HEK293 (cell line): ENCODE measurements at regions not wholly inside any gene's neighbourhood (a gene's known extent, or its start where the extent isn't known, plus 50 kb on each side); places are given as distances from the start of the nearest gene placed in this dataset.

Experiments
- CTCF ChIA-PET: fragments of 350-600 bp; formaldehyde crosslinking; extraction: SDS; loops from one replicate; lab custom pipeline; 2021; ENCODE audit warnings: antibody characterized with exemption; lab: Yijun Ruan, JAX
- POLR2A ChIA-PET: fragments of 300-600 bp; formaldehyde crosslinking; extraction: SDS; loops from one replicate; lab custom pipeline; 2020; ENCODE audit warnings: antibody characterized with exemption, inconsistent platforms; lab: Yijun Ruan, JAX
- H3K27ac ChIP-seq: fragments of 200-500 bp; sonication (Bioruptor generic); 2 replicates; pipeline ENCODE4 v1.5.1; 2014; ENCODE audit warnings: low read depth, low read length, control low read depth, inconsistent platforms; ENCODE audit errors: extremely low read depth
- H3K36me3 ChIP-seq, 2 experiments: fragments of 200-500 bp in 1 of 2; sonication (Bioruptor generic) in 1 of 2; 1 replicate in 1 of 2; 2 replicates in 1 of 2; pipeline ENCODE4 v1.5.1; 2014 to 2017; ENCODE audit warnings: inconsistent platforms in 2 of 2, low read length in 2 of 2; ENCODE audit not compliant: control insufficient read depth in 2 of 2, insufficient read depth in 1 of 2
- H3K4me1 ChIP-seq: fragments of 200-500 bp; sonication (Bioruptor generic); 2 replicates; pipeline ENCODE4 v1.5.1; 2014; ENCODE audit warnings: mild to moderate bottlenecking, low read length, inconsistent platforms; ENCODE audit not compliant: control insufficient read depth, insufficient read depth
- H3K4me3 ChIP-seq: 2 replicates; pipeline ENCODE4 v1.5.1; 2011; ENCODE audit warnings: low read depth, mild to moderate bottlenecking, control low read depth, low read length, moderate library complexity
- H3K9me3 ChIP-seq: fragments of 200-500 bp; sonication (Bioruptor generic); 2 replicates; pipeline ENCODE4 v1.5.1; 2014; ENCODE audit warnings: low read depth, low read length, inconsistent platforms; ENCODE audit not compliant: control insufficient read depth, insufficient read depth
- ATF2 ChIP-seq: fragments of 450-650 bp; formaldehyde crosslinking; IDR thresholded peaks from 2 replicates; pipeline ENCODE4 v1.5.1; 2016; ENCODE audit warnings: missing biosample characterization, missing genetic modification characterization, low read depth
- RBAK ChIP-seq: fragments of 450-650 bp; formaldehyde crosslinking; IDR thresholded peaks from 2 replicates; pipeline ENCODE4 v1.5.1; 2016; ENCODE audit warnings: missing biosample characterization, missing genetic modification characterization
- SCRT1 ChIP-seq: fragments of 450-650 bp; formaldehyde crosslinking; IDR thresholded peaks from 2 replicates; pipeline ENCODE4 v1.5.1; 2016; ENCODE audit warnings: missing biosample characterization, missing genetic modification characterization, borderline replicate concordance
- SP7 ChIP-seq: fragments of 450-650 bp; formaldehyde crosslinking; IDR thresholded peaks from 2 replicates; pipeline ENCODE4 v1.5.1; 2016; ENCODE audit warnings: missing biosample characterization, missing genetic modification characterization
- ZBTB1 ChIP-seq: fragments of 450-650 bp; formaldehyde crosslinking; IDR thresholded peaks from 2 replicates; pipeline ENCODE4 v1.5.1; 2016; ENCODE audit warnings: missing biosample characterization, missing genetic modification characterization
- ZBTB48 ChIP-seq: fragments of 450-650 bp; formaldehyde crosslinking; IDR thresholded peaks from 2 replicates; pipeline ENCODE4 v1.5.1; 2016; ENCODE audit warnings: missing biosample characterization, missing genetic modification characterization
- ZIC2 ChIP-seq: fragments of 450-650 bp; formaldehyde crosslinking; IDR thresholded peaks from 2 replicates; pipeline ENCODE4 v1.5.1; 2016; ENCODE audit warnings: missing biosample characterization, missing genetic modification characterization
- ZNF10 ChIP-seq: fragments of 450-650 bp; formaldehyde crosslinking; IDR thresholded peaks from 2 replicates; pipeline ENCODE4 v1.5.1; 2017; ENCODE audit warnings: missing biosample characterization, missing genetic modification characterization
- ZNF121 ChIP-seq: fragments of 450-650 bp; formaldehyde crosslinking; IDR thresholded peaks from 2 replicates; pipeline ENCODE4 v1.5.1; 2016; ENCODE audit warnings: missing biosample characterization, missing genetic modification characterization
- ZNF24 ChIP-seq: fragments of 450-650 bp; formaldehyde crosslinking; IDR thresholded peaks from 2 replicates; pipeline ENCODE4 v1.5.1; 2016; ENCODE audit warnings: missing biosample characterization, missing genetic modification characterization
- ZNF292 ChIP-seq: fragments of 450-650 bp; formaldehyde crosslinking; IDR thresholded peaks from 2 replicates; pipeline ENCODE4 v1.5.1; 2016; ENCODE audit warnings: low read depth, missing biosample characterization, missing genetic modification characterization, borderline replicate concordance
- ZNF362 ChIP-seq: fragments of 450-650 bp; formaldehyde crosslinking; IDR thresholded peaks from 2 replicates; pipeline ENCODE4 v1.5.1; 2016; ENCODE audit warnings: missing biosample characterization, missing genetic modification characterization
- ZNF513 ChIP-seq: fragments of 450-650 bp; IDR thresholded peaks from 2 replicates; pipeline ENCODE4 v1.5.1; 2018; ENCODE audit warnings: missing biosample characterization, missing genetic modification characterization
- ZNF548 ChIP-seq: fragments of 450-650 bp; formaldehyde crosslinking; IDR thresholded peaks from 2 replicates; pipeline ENCODE4 v1.5.1; 2016; ENCODE audit warnings: missing biosample characterization, missing genetic modification characterization
- ZNF558 ChIP-seq: fragments of 450-650 bp; formaldehyde crosslinking; IDR thresholded peaks from 2 replicates; pipeline ENCODE4 v1.5.1; 2016; ENCODE audit warnings: missing biosample characterization, missing genetic modification characterization
- ZNF571 ChIP-seq: fragments of 450-650 bp; formaldehyde crosslinking; IDR thresholded peaks from 2 replicates; pipeline ENCODE4 v1.5.0; 2017; ENCODE audit warnings: missing biosample characterization, missing genetic modification characterization
- ZNF692 ChIP-seq: fragments of 450-650 bp; formaldehyde crosslinking; IDR thresholded peaks from 2 replicates; pipeline ENCODE4 v1.5.1; 2016; ENCODE audit warnings: missing biosample characterization, missing genetic modification characterization
- TF ChIP-seq, protein P1 (sequence below): fragments of 450-650 bp; formaldehyde crosslinking; IDR thresholded peaks from 2 replicates; pipeline ENCODE4 v1.5.1; 2016; ENCODE audit warnings: missing biosample characterization, missing genetic modification characterization
- TF ChIP-seq, protein P2 (sequence below): sonication (generic); formaldehyde crosslinking; IDR thresholded peaks from 2 replicates; pipeline ENCODE4 v1.8.1; 2022; ENCODE audit warnings: mild to moderate bottlenecking, moderate library complexity, missing genetic modification reagents

- TF ChIP-seq, protein P1, sequence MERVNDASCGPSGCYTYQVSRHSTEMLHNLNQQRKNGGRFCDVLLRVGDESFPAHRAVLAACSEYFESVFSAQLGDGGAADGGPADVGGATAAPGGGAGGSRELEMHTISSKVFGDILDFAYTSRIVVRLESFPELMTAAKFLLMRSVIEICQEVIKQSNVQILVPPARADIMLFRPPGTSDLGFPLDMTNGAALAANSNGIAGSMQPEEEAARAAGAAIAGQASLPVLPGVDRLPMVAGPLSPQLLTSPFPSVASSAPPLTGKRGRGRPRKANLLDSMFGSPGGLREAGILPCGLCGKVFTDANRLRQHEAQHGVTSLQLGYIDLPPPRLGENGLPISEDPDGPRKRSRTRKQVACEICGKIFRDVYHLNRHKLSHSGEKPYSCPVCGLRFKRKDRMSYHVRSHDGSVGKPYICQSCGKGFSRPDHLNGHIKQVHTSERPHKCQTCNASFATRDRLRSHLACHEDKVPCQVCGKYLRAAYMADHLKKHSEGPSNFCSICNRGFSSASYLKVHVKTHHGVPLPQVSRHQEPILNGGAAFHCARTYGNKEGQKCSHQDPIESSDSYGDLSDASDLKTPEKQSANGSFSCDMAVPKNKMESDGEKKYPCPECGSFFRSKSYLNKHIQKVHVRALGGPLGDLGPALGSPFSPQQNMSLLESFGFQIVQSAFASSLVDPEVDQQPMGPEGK (tag by site-specific recombination): no peak
- TF ChIP-seq, protein P2, sequence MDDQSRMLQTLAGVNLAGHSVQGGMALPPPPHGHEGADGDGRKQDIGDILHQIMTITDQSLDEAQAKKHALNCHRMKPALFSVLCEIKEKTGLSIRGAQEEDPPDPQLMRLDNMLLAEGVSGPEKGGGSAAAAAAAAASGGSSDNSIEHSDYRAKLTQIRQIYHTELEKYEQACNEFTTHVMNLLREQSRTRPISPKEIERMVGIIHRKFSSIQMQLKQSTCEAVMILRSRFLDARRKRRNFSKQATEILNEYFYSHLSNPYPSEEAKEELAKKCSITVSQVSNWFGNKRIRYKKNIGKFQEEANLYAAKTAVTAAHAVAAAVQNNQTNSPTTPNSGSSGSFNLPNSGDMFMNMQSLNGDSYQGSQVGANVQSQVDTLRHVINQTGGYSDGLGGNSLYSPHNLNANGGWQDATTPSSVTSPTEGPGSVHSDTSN: no peak
- TF ChIP-seq ZNF558 (tag by site-specific recombination): peak; percentile 97
- ChIA-PET POLR2A (no interaction called here), CTCF (no interaction called here)
- Histone ChIP-seq H3K9me3 (no peaks in the 10 kb centered on the region), H3K27ac (no peak overlapping the region), H3K4me3 (no peak overlapping the region), H3K4me1 (no peaks in the 10 kb centered on the region), H3K36me3 (no peaks in the 10 kb centered on the region)
Observed at GRCh38 chr10:118537623-118538022, 57.8 kb downstream of the PRLHR start.

DNA sequence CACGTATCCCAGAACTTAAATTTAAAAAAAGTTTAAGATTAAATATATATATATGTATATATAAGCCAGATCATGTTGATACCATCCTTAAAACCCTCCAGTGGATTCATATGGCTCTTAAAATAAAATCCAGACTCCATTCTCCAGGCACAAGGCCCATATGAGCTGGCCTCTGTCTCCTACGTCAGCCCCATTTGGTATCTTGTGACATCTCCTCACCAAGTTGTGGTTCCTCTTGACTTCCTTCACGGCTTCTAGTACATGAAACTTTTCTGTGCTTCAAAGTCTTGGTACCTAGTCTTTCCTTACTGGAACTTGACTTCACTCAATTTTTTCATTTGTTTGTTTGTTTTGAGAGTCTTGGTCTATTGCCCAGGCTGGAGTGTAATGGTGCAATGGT lies 61.3 kb downstream of the PRLHR start:
- TF ChIP-seq ZNF121 (tag by site-specific recombination) (no peak), SCRT1 (no peak)
- Histone ChIP-seq H3K4me3 (no peak overlapping the region), H3K4me1 (no peaks in the 10 kb centered on the region), H3K27ac (no peak overlapping the region), H3K9me3 (no peaks in the 10 kb centered on the region), H3K36me3 (no peaks in the 10 kb centered on the region)
- POLR2A ChIA-PET: no interaction called here
- CTCF ChIA-PET: interaction anchor here (3.3 kb wide), 1 partner anchor 10 kb away, joined by 26 read pairs; no protein-coding TSS in a partner anchor

DNA sequence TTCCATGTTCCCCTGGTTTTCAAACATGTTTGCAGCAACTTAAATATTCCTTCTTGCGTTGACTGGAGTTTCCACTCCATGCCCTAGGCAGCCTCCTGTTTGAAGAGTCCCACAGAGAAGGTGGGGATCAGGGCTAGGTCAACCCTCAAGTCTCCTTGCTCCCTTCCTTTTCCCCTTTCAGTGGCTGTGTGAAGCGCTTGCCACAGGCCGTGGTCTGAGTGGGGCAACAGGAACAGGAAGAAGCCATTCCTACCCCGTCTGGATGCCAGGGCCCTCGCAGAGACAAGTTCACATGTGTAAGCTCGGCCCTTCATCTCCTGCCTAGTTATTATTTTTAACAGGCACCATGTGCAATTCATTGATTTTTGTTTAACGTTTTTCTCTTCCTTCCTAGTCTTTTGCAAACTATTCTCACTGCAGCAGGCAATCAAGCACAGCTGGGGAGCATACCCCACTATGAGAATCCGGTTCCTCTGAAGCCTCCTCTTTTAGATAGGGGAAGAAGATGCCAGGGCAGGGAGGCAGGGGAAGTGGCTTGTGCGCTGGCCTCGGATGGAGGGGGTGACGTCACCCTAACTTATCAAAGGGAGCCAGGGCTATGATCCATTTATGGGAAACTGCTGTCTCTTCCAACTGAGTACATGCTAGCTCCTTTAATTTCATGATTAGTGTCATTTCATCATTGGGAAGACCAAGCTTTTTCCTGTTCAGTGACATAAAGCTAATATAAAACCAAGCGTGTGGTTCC lies 64.2 kb downstream of the PRLHR start:
- POLR2A ChIA-PET: no interaction called here
- Histone ChIP-seq H3K4me3 (no peak overlapping the region), H3K4me1 (no peaks in the 10 kb centered on the region), H3K9me3 (no peaks in the 10 kb centered on the region), H3K36me3 (no peaks in the 10 kb centered on the region), H3K27ac (no peak overlapping the region)
- TF ChIP-seq ZNF10 (tag by site-specific recombination) (no peak), ATF2 (tag by site-specific recombination) (peak; percentile 50; the same call in 1 of the 2 replicates)
- CTCF ChIA-PET: interaction anchor here (0.7 to 3.3 kb wide), 2 partner anchors 13 to 410 kb away, joined by 5 to 26 read pairs; no protein-coding TSS in a partner anchor

DNA sequence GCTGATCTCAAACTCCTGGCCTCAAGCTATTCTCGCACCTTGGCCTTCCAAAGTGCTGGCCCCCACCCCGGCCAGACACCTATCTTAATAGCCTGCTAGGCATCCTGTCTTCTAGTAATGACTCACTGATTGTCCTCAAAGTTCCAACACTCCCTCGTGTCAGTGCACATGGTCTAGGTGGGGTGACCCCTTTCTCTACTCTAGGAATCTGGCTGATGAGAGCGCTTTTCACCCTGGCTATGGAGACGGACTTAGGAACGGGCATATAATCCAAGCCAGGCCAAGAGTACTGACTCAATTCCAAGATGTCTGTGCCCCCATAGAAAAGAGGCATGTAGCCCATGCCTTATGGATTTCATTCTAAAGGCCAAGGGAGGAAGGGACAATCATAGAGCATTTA lies 67.0 kb downstream of the PRLHR start:
- ChIA-PET CTCF (interaction anchor here (0.9 to 1.3 kb wide), 3 partner anchors 16 to 268 kb away, joined by 3 to 6 read pairs (median 4); no protein-coding TSS in a partner anchor), POLR2A (no interaction called here)
- Histone ChIP-seq H3K27ac (no peak overlapping the region), H3K36me3 (no peaks in the 10 kb centered on the region), H3K9me3 (no peaks in the 10 kb centered on the region), H3K4me1 (no peaks in the 10 kb centered on the region), H3K4me3 (no peak overlapping the region)
- TF ChIP-seq SP7: no peak
- TF ChIP-seq ZBTB48: no peak
- TF ChIP-seq ZNF362 (tag by site-specific recombination): no peak
- TF ChIP-seq ZNF571 (tag by site-specific recombination): no peak
- no peak for TF ChIP-seq ZNF292 (tag by site-specific recombination)
- no peak for TF ChIP-seq ZIC2
- TF ChIP-seq ZNF692 (tag by site-specific recombination): no peak
- TF ChIP-seq ZNF24 (tag by site-specific recombination): no peak
- no peak for TF ChIP-seq RBAK (tag by site-specific recombination)
- TF ChIP-seq ZNF513: no peak
- TF ChIP-seq ZNF548 (tag by site-specific recombination): no peak
- no peak for TF ChIP-seq ZBTB1 (tag by site-specific recombination)
